Sciatic nerve (tissue), 2 donors: ENCODE measurements at regions not wholly inside any gene's neighbourhood (a gene's known extent, or its start where the extent isn't known, plus 50 kb on each side); places are given as distances from the start of the nearest gene placed in this dataset.
"Not testable (repeated sequence)": the region's sequence is repeated elsewhere in the genome, so short reads cannot be mapped to it uniquely, and the experiment has no call there.

Source experiments
- ATAC-seq: fragments of 200-7000 bp; cut with Tn5 transposase; one replicate; pipeline ENCODE4 v1.9.1; 2020; ENCODE audit warnings: mild to moderate bottlenecking, moderate library complexity
- DNase-seq: peaks from one replicate; pipeline ENCODE4 v3.0.0-alpha.2; 2020; ENCODE audit warnings: low spot score
- intact Hi-C: fragments of 100-400 bp; cut with DNase I; formaldehyde crosslinking; loops from one replicate; pipeline ENCODE4 v1.14.2; 2022
- donor health status: DM: no; HTN: no; CAD: no.
- donor health status: DM: no; HTN: no; CAD: no.

DNA sequence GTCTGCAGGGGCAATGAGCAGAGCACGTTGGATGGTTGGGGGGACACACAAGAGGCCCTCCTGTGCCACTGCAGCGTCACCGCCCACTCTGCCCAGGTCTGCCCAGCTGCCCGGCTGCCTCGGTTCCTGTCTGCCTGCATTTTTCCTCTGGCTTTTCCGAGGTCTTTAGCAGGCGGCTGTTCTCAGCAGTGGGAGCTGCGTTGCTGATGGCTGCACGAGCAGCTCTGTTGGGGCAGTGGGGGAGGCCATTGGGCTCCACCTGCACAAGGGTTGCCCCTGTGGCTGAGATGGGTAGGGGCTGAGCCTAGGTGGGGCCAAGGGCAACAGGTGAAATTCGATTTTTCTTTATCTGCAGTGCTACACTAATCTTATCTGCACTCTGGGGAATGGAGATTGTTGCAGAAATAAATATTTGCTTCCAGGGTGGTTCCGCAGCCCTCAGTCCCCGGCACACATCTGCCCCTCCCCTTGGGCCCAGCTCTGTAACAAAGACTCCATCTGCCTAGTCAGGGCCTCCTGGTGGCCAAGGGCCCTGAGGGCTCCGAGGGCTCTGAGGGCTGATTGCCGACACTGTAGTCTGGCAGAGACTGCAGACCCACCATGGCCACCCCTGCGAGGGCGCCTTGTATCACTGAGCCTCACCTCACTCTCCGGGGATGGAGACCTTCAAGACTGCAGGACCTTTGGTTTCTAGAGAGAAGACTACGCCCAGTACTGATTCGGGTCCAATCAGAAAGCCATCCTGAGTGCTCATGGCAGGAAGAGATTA, 141.7 kb upstream of the SHH start:
- no peak for DNase-seq
- intact Hi-C loops = no loop called here
- no peak for ATAC-seq

DNA sequence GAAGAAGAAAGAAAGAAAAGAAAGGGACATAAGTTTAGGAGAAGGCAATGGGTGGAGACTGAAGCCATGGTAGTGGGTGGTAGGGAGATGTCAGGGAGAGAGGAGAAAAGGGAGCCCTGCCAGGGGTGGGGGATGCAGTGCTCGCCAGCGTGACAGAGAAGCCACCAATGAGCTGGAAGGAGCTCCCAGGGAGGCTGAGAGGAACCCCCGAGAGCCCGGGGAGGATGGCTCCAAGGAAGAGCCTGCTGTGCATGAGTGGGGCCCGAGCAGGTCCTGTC, 141.2 kb upstream of the SHH start:
- intact Hi-C loops = no loop called here
- ATAC-seq (no peak), DNase-seq (no peak)

DNA sequence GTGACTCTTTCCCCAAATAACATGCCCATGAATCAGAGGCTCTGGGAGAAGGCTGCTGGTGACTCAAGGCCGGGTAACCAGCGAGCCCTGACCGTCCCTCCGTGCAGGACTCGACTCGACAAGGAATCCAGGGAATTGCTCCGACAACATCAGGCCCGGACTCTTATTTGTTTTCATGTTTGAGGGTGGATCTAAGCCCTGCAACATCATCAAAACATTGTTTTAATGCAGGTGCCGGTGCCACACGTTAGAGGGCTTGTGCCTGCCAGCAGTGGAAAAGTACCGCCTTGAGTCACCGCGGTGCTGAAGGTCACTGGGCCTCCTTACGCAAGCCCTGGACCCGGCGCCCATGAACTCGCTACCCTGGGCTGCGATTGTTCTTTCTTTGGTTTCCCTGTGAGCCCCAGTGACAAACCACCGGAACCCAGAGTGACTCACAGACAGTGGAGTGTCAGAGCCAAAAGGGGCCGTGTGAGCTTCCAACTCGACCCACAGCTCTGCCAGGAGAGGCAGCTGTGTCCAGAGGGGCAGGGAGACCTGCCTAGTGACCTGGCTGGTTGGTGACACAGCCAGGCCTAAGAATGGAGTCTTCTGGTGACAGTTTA, 139.4 kb upstream of the SHH start:
- intact Hi-C loops = no loop called here
- DNase-seq = no peak
- ATAC-seq = no peak

DNA sequence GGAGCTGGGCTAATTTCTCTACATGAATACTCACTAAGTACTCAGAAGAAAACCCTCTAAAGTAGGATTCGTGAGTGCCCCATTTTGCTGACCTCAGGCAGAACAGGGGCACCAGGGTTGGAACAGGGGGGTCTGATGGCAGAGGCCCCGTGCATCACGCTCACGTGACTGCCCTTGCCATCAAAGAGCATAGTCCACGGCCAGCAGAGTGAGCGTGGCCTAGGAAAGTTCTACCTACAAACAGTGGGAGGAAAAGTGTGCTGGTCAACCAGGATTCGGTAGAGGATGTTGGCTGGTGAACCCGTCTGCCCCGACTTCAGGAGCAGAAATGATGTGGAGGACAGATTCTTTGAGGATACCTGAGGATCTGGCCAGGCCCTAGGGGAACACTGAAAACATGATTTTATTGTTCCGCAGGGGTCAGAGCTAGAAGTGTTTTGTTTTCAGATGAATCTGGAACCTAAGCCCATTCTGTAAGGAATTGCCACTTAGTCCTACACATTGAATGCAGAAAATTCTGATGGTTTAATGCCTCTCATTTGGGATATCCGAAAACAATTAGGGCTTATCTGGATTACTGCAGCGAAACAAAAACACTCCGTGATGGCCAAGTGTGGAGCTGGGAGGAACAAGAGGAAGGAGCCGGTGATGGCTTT, 138.8 kb upstream of the SHH start:
- ATAC-seq = no peak
- intact Hi-C loops = no loop called here

DNA sequence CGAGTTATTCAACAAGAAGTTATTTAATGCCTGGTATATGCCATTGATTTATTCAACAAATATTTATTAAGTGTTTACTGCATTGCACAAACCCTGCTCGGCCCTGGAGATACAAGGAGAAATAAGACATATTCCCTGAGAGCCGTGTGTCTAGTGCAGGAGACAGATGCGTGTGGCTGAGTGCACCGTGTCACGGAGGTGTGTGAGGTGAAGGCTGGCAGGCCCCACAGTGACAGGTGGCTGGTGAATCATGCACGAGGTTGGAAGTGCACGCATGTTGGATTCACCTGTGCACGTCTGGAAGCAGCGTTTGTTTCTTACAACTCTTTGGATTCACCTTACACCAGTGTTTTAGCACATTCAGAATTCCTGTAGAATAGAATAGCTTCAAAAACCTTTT, 136.6 kb upstream of the SHH start:
- DNase-seq (no peak), ATAC-seq (no peak)
- intact Hi-C loops = loop anchor here (5.0 kb wide), 1 partner anchor 618 kb away; no protein-coding TSS in a partner anchor

More for the DNA sequence above, 138.8 kb upstream of the SHH start:
- DNase-seq = no peak

DNA sequence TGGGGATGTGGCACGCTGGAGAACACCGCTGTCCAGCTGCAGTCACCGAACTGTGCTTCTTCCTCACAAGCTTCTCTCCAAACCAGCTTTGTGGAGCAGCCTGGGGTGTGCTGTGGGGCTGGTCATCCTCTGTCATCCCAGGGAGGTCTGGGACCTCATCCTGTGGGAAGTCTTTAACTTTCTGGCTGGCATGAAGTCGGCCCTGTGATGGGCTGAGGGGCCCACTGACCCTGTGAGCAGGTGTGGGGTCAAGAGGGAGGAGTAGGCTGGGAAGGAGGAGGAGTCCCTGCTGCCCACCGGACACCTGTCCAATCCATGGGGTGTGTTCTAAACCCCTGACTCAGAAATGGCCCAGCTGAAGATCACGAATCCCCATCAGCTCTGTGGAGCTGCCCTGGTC, 136.2 kb upstream of the SHH start:
- intact Hi-C loops = loop anchor here (5.0 kb wide), 1 partner anchor 619 kb away; no protein-coding TSS in a partner anchor
- DNase-seq (no peak), ATAC-seq (no peak)

DNA sequence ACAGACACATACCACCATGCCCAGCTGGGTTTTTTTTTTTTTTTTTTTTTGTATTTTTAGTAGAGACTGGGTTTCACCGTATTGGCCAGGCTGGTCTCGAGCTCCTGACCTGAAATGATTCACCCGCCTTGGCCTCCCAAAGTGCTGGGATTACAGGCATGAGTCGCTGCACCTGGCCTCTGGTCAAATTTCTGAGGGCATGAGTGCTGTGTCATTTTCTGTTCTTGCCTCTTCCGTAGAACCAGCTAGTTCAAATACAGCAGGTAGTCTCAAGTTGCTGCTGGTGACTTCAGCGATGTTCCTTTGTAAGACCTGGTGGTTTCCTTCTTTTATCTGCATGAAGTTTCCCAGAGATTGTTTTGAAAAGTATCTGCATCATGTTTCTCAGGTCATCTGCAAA, 134.8 kb upstream of the SHH start:
- intact Hi-C loops = loop anchor here (5.0 kb wide), 1 partner anchor 620 kb away; no protein-coding TSS in a partner anchor
- DNase-seq (no peak), ATAC-seq (no peak)

DNA sequence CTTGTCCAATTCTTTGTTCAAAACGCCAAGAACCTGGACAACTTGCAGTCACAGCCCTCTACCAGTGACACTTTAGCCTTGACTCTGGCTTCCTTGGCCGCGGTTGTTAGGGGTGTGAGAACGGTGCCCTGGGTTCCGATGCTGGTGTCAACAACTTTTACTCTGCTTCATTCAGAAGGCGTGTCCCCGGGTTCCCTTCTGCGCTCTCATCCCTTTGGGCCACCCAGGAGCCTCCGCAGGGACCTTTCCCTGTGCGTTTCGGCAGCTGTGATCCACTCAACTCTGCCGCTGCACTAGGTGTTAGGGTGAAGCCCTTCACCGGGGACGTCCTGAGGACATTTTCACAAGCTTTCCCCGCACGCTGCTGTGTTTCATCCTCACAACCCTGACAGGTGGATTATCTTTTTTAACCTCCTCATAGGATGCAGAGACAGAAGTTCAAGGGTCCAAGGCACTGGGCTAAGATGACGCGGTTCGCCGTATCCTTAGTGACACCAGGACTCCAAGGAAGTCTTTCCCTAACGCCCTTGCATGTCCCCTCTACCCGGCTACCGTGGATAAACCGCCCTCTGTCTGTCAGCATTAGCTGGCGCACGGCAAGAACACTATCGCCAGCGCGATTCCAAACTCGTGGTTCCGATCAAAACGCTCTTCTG, 133.5 kb upstream of the SHH start:
- ATAC-seq (no peak), DNase-seq (no peak)
- intact Hi-C loops = loop anchor here (5.0 kb wide), 1 partner anchor 622 kb away; no protein-coding TSS in a partner anchor

DNA sequence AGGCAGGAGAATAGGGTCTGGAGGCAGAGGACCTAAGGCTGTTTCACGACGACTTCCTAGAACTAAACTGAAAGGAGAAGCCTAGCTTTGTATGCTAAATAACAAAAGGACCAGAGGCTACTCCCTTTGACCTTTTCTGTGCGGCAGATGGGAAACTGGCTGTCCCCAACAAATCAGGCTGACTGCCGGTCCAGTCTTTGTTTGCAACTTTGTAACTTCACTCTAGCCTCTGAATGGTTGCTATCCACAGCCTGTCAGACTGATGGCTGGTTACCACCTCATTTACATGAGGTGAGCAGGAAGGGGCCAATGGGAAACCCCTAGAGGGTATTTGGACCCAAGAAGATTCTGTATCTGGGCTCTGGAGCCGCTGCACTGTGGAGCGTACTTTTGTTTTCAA, 132.6 kb upstream of the SHH start:
- DNase-seq (no peak), ATAC-seq (no peak)
- intact Hi-C loops = loop anchor here (5.0 kb wide), 1 partner anchor 622 kb away; no protein-coding TSS in a partner anchor

DNA sequence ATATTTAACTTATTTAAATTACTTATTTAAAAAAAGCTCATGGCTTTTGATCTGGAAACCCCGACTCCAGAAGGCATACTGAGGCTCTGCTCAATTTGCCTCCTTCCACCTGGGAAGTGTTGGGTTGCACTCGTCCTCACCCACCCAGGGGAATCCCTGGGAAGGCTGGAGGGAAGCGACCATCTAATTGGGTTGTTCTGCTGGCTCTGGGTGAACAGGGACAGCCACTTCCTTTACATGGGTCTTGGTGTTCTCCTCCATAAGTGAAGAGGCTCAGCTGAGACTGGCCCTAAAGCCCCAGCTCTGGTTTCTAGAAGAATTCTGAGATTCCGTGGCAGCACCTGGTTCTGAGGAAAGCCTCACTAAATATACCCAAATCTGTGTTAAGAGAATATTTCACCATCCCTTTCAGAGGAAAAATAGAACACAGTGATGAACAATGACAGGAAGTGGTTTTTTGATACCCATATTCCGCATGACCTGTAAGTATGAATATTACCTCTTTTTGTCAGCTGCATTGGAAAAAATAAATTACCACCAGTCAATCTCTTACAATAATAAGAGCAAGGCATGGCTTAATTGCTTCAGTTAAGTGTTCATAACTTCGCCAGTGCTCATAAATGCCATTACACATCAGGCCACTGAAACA, 131.1 kb upstream of the SHH start:
- intact Hi-C loops = no loop called here
- DNase-seq (no peak), ATAC-seq (no peak)

DNA sequence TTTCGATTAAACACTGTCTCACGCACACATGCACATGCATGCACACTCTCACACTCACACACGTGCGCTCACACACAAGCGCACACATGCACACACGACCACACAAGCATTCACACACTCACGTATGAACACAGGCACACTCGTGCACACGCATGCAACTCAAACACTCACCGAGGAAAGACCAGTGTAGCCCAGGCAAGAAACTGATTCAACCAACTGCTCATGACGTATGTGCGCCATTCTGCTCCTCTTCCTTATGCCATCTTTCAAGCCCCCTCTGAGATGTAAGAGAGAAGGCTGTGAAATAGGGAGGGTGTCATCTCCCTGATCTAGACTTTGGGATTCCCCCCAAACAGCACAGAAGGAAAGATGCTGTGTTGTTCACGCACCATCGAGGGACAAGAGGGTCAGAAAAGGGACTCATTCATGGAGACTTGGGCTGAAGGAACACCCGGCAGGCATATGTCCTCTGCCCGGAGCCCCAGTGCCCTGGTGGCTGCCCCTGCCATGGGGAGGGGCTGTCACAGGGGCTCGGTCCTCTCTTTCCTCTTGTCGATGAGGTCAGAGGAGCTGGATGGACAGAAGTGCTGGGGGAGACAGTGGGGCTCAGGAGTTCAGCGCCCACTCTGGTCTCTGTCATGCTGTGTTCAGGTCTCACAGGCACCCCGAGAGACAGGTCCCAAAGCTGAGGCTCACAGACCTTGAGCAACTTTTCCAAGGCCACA, 130.1 kb upstream of the SHH start:
- intact Hi-C loops = no loop called here
- ATAC-seq (no peak), DNase-seq (no peak)

DNA sequence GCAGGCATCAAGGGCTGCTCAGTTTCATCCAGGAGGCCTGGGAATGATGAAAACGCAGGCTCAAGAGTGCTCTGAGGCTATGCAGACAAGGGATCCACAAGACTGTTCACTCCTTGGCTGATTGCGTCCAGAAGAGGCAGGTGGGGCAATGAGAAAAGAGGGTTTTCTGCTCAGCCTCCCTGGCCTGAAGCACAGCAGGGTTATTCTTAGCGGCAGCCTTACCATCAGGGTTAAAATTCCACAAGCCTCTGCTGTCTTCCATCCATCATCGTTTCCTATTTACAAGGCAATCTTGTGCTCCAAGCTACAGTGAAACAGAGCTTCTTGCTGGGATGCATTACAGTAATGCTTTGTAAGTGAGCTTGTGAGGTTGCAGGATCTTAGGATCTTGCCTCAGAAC, 129.4 kb upstream of the SHH start:
- intact Hi-C loops = no loop called here

DNA sequence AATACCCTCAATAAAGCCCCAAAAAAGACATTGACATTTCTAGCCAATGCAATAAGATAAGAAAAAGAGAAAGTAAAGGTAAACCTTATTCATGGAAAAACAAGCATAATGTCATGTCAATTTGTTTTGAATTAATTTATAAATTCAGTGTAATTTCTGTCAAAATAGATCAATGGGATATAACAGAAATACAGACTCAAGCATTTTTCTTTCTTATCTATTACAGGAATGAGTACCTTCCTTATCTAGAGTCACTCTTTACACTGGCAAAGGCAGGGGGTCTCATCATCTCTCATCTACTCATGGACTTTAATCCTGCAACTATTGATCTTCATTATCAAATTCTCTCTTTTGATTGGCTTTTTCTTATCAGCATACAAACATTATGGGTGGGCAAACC, 127.1 kb upstream of the SHH start:
- intact Hi-C loops = no loop called here
- DNase-seq (no peak), ATAC-seq (no peak)

More for the DNA sequence above, 129.4 kb upstream of the SHH start:
- DNase-seq (no peak), ATAC-seq (no peak)

DNA sequence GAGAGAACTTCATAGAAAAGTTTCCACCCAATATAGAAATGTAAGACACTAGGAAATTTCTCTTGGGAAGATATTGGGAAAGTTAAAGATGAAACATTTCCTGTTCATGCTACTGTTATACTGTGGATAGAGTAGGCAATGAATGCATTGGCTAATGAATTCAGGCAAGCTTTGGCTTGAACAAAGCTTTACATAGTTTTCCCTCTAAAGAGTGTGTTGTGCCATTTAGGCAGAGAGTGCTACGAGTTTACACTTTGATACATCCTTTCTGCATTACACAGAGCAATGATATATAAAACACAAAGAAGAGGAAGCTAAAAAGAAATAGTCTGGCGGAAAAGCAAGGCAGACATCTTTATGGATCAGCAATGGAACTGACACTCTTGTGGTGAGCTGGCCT, 125.9 kb upstream of the SHH start:
- DNase-seq (no peak), ATAC-seq (no peak)
- intact Hi-C loops = no loop called here

DNA sequence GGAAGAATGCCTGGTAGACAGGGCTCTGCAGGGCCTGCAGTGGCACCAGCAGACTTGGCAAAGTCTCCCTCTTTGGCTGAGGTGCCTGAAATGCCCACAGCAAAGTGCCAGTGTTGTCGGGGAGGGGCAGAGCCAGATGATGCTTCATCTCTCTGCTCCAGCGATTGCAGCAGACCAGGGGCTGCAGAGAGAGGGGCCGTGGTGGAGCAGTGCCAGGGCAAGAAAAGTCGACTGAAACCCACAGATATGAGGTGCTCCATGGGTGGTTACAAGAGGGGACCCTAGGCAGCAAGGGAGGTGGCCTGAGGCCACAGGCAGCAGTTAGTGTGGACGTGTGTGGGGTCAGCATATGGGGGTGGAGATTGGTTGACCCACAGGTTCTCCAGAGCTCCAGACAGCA, 123.5 kb upstream of the SHH start:
- ATAC-seq (no peak), DNase-seq (no peak)
- intact Hi-C loops = no loop called here

DNA sequence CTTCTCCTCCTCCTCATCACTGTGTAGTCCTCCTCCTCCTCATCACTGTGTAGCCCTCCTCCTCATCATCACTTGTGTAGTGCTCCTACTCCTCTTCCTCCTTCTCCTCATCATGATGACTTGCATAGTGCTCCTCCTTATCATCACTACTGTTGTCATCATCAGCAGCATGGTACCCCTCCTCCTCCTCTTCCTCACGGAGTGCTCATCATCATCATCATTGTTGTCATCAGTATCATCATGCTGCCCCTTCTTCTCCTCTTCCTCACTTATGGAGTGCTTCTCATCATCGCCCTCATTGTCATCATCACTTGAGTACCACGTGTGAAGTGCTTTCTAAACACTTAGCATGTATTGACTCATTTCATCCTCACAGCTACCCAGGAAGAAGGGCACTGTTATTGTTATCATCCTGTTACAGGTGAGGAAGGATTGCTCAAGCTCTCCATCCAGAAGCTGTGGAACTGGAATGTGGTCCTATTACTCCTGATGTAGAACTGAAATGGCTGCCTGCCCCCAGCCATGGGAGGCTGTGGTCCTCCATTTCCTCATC, 122.8 kb upstream of the SHH start:
- intact Hi-C loops = no loop called here
- no peak for ATAC-seq
- DNase-seq = no peak

DNA sequence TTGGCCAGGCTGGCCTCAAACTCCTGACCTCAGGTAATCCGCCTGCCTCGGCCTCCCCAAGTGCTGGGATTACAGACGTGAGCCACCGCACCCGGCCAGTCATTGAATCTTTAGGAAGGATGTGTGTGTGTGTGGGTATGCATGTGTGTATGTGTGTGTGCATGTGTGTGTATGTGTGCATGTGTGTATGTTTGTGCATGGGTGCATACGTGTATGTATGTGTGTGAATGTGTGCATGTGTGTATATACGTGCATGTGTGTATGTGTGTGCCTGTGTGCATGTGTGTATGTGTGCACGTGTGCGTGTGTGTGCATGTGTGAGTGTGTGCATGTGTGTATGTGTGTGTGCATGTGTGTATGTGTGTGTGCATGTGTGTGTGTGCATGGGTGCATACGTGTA, 120.1 kb upstream of the SHH start:
- ATAC-seq, DNase-seq, intact Hi-C loops: not testable (repeated sequence)

DNA sequence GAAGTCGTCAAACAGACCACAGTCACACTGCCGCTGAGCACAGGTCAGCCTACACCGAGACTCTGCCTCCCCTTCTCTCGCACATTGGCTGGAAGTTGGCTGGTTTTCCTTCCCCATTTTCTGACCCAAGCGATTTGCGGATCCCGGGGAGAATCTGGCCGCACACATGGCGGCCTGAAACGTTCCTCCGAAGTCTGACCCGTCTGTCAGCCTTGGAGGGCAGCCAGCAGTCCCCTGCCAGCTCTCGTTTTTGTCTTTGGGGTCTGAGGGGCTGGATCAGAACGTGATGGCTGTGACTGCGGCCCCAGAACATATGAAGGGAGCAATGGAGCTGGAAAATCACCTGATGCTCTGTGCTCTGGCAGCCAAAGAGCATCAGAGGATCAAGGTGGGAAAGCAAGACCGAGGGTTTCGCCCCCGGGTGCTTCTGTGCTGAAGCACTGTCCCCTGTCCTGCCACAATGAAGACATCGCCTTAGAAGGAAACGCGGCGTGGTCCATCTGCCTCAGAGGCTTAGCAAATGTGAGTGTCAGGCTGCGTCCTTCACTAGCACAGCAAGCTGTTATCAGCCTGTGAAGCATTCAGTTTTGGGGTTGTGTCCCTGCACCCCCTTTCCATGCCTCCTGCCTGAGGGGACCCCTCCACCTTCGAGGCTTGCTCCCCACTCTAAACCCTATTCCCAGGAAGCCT, 119.3 kb upstream of the SHH start:
- intact Hi-C loops = no loop called here
- no peak for ATAC-seq
- DNase-seq = no peak
